Activated CD4-positive, alpha-beta T cell treated with anti-CD3 and anti-CD28 coated beads, Interleukin-2, amount 50 U/mL, for 1 hour (primary cell): ENCODE measurements at regions not wholly inside any gene's neighbourhood (a gene's known extent, or its start where the extent isn't known, plus 50 kb on each side); places are given as distances from the start of the nearest gene placed in this dataset.

Experiments used
- DNase-seq: peaks from one replicate; pipeline ENCODE4 v3.0.0-alpha.2; 2020

- no peak for DNase-seq
These were observed 569.6 kb downstream of the EFNB2 start for GRCh38 chr13:105965910-105966309.

- no peak for DNase-seq
These were observed 573.4 kb downstream of the EFNB2 start for GRCh38 chr13:105962080-105962479.

GRCh38 chr13:105961438-105961837 is 574.0 kb downstream of the EFNB2 start:
- no peak for DNase-seq

GRCh38 chr13:105960326-105960725 is 575.1 kb downstream of the EFNB2 start:
- no peak for DNase-seq

- DNase-seq: no peak
These were observed 575.6 kb downstream of the EFNB2 start for GRCh38 chr13:105959876-105960275.

GRCh38 chr13:105957769-105958438 is 577.6 kb downstream of the EFNB2 start:
- DNase-seq: no peak

- DNase-seq: no peak
These were observed 578.5 kb downstream of the EFNB2 start for GRCh38 chr13:105956921-105957320.

GRCh38 chr13:105952973-105953290 is 582.5 kb downstream of the EFNB2 start:
- DNase-seq: no peak

- no peak for DNase-seq
These were observed 583.1 kb downstream of the EFNB2 start for GRCh38 chr13:105952233-105952972.

- no peak for DNase-seq
These were observed 587.3 kb downstream of the EFNB2 start for GRCh38 chr13:105948143-105948542.

GRCh38 chr13:105940882-105941281 is 594.6 kb downstream of the EFNB2 start:
- no peak for DNase-seq

GRCh38 chr13:105937451-105937850 is 598.0 kb downstream of the EFNB2 start:
- no peak for DNase-seq

GRCh38 chr13:105936816-105937215 is 598.6 kb downstream of the EFNB2 start:
- DNase-seq: no peak

GRCh38 chr13:105929505-105929904 is 606.0 kb downstream of the EFNB2 start:
- DNase-seq: no peak

- DNase-seq: no peak
These were observed 606.6 kb downstream of the EFNB2 start for GRCh38 chr13:105928901-105929300.

GRCh38 chr13:105928048-105928447 is 607.4 kb downstream of the EFNB2 start:
- no peak for DNase-seq

GRCh38 chr13:105925496-105925895 is 610.0 kb downstream of the EFNB2 start:
- DNase-seq: no peak

- DNase-seq: no peak
These were observed 613.8 kb downstream of the EFNB2 start for GRCh38 chr13:105921711-105922110.

GRCh38 chr13:105920370-105920769 is 615.1 kb downstream of the EFNB2 start:
- DNase-seq: no peak

GRCh38 chr13:105918842-105919741 is 616.4 kb downstream of the EFNB2 start:
- no peak for DNase-seq

- DNase-seq: no peak
These were observed 620.2 kb downstream of the EFNB2 start for GRCh38 chr13:105915146-105915850.

GRCh38 chr13:105914291-105915036 is 621.0 kb downstream of the EFNB2 start:
- DNase-seq: no peak
